ENCODE measurements at regions not wholly inside any gene's neighbourhood (a gene's known extent, or its start where the extent isn't known, plus 50 kb on each side); places are given as distances from the start of the nearest gene placed in this dataset.

GRCh38 chr3:111470032-111470431, 72.0 kb upstream of the CD96 start:
- Histone ChIP-seq H3K36me3 (ENCODE audit: insufficient read depth, low read length) (no peaks in the 10 kb centered on the region), H4K20me1 (ENCODE audit: insufficient read depth, low read length, poor library complexity, severe bottlenecking) (no peaks in the 10 kb centered on the region), H3K9me3 (ENCODE audit: insufficient read depth, low read depth, low read length) (no peaks in the 10 kb centered on the region), H3K9me2 (replicated peaks; ENCODE audit: low read depth, low read length) (no peaks in the 10 kb centered on the region), H3K27me3 (ENCODE audit: insufficient read depth, low read length, poor library complexity, severe bottlenecking) (no peaks in the 10 kb centered on the region), H3F3A (ENCODE audit: low read depth) (no peaks in the 10 kb centered on the region), H3K79me2 (ENCODE audit: insufficient read depth, low read length) (no peaks in the 10 kb centered on the region), H3K4me3 (ENCODE audit: low read length, poor library complexity, severe bottlenecking) (no peak overlapping the region), H3K4me2 (ENCODE audit: low read depth, low read length, poor library complexity, severe bottlenecking) (no peak overlapping the region), H2AFZ (ENCODE audit: low read length) (no peak overlapping the region), H3K9ac (ENCODE audit: low read depth, low read length, poor library complexity, severe bottlenecking) (no peak overlapping the region), H3K4me1 (ENCODE audit: insufficient read depth, low read length, poor library complexity, severe bottlenecking) (no peaks in the 10 kb centered on the region)
- no peak for TF ChIP-seq EZH2phosphoT487 (IDR thresholded peaks at IDR 0.05; ENCODE audit: borderline replicate concordance)

- Histone ChIP-seq H3K9ac (ENCODE audit: low read depth, low read length, poor library complexity, severe bottlenecking) (no peak overlapping the region), H3K4me3 (ENCODE audit: low read length, poor library complexity, severe bottlenecking) (no peak overlapping the region), H3K79me2 (ENCODE audit: insufficient read depth, low read length) (no peaks in the 10 kb centered on the region), H3K27me3 (ENCODE audit: insufficient read depth, low read length, poor library complexity, severe bottlenecking) (no peaks in the 10 kb centered on the region), H2AFZ (ENCODE audit: low read length) (no peak overlapping the region), H3K4me1 (ENCODE audit: insufficient read depth, low read length, poor library complexity, severe bottlenecking) (no peaks in the 10 kb centered on the region), H3K9me2 (replicated peaks; ENCODE audit: low read depth, low read length) (no peaks in the 10 kb centered on the region), H3K9me3 (ENCODE audit: insufficient read depth, low read depth, low read length) (no peaks in the 10 kb centered on the region), H3K4me2 (ENCODE audit: low read depth, low read length, poor library complexity, severe bottlenecking) (no peak overlapping the region), H3K36me3 (ENCODE audit: insufficient read depth, low read length) (no peaks in the 10 kb centered on the region), H3F3A (ENCODE audit: low read depth) (no peaks in the 10 kb centered on the region), H4K20me1 (ENCODE audit: insufficient read depth, low read length, poor library complexity, severe bottlenecking) (no peaks in the 10 kb centered on the region)
- no peak for TF ChIP-seq EZH2phosphoT487 (IDR thresholded peaks at IDR 0.05; ENCODE audit: borderline replicate concordance)
- TF ChIP-seq CTCF (conservative IDR thresholded peaks at IDR 0.05; ENCODE audit: low read length), result no peak
Measured at GRCh38 chr3:111471831-111472230, 70.2 kb upstream of the CD96 start.

- no peak overlapping the region for H3K4me3 ChIP-seq (ENCODE audit: low read length, poor library complexity, severe bottlenecking)
- TF ChIP-seq CTCF (conservative IDR thresholded peaks at IDR 0.05; ENCODE audit: low read length) (no peak), EZH2phosphoT487 (IDR thresholded peaks at IDR 0.05; ENCODE audit: borderline replicate concordance) (no peak)
- no peak overlapping the region for H3K4me2 ChIP-seq (ENCODE audit: low read depth, low read length, poor library complexity, severe bottlenecking)
- H3K9me3 ChIP-seq (ENCODE audit: insufficient read depth, low read depth, low read length), result no peaks in the 10 kb centered on the region
- H3K9me2 ChIP-seq (replicated peaks; ENCODE audit: low read depth, low read length), result no peaks in the 10 kb centered on the region
- no peaks in the 10 kb centered on the region for H3K4me1 ChIP-seq (ENCODE audit: insufficient read depth, low read length, poor library complexity, severe bottlenecking)
- H3K36me3 ChIP-seq (ENCODE audit: insufficient read depth, low read length), result no peaks in the 10 kb centered on the region
- H2AFZ ChIP-seq (ENCODE audit: low read length), result no peak overlapping the region
- H3K9ac ChIP-seq (ENCODE audit: low read depth, low read length, poor library complexity, severe bottlenecking), result no peak overlapping the region
- H3K79me2 ChIP-seq (ENCODE audit: insufficient read depth, low read length), result no peaks in the 10 kb centered on the region
- no peaks in the 10 kb centered on the region for H3K27me3 ChIP-seq (ENCODE audit: insufficient read depth, low read length, poor library complexity, severe bottlenecking)
- H3F3A ChIP-seq (ENCODE audit: low read depth), result no peaks in the 10 kb centered on the region
- no peaks in the 10 kb centered on the region for H4K20me1 ChIP-seq (ENCODE audit: insufficient read depth, low read length, poor library complexity, severe bottlenecking)
Measured at GRCh38 chr3:111472556-111472955, 69.4 kb upstream of the CD96 start.

- no peaks in the 10 kb centered on the region for H3K36me3 ChIP-seq (ENCODE audit: insufficient read depth, low read length)
- no peaks in the 10 kb centered on the region for H3F3A ChIP-seq (ENCODE audit: low read depth)
- H3K4me1 ChIP-seq (ENCODE audit: insufficient read depth, low read length, poor library complexity, severe bottlenecking), result no peaks in the 10 kb centered on the region
- H3K9ac ChIP-seq (ENCODE audit: low read depth, low read length, poor library complexity, severe bottlenecking), result no peak overlapping the region
- no peaks in the 10 kb centered on the region for H3K27me3 ChIP-seq (ENCODE audit: insufficient read depth, low read length, poor library complexity, severe bottlenecking)
- no peaks in the 10 kb centered on the region for H3K79me2 ChIP-seq (ENCODE audit: insufficient read depth, low read length)
- H3K9me2 ChIP-seq (replicated peaks; ENCODE audit: low read depth, low read length), result no peaks in the 10 kb centered on the region
- no peaks in the 10 kb centered on the region for H3K9me3 ChIP-seq (ENCODE audit: insufficient read depth, low read depth, low read length)
- H3K4me3 ChIP-seq (ENCODE audit: low read length, poor library complexity, severe bottlenecking), result no peak overlapping the region
- peak overlapping the region; percentile 5; the same call in 1 of the 2 replicates for H2AFZ ChIP-seq (ENCODE audit: low read length)
- H3K4me2 ChIP-seq (ENCODE audit: low read depth, low read length, poor library complexity, severe bottlenecking), result no peak overlapping the region
- TF ChIP-seq EZH2phosphoT487 (IDR thresholded peaks at IDR 0.05; ENCODE audit: borderline replicate concordance), result no peak
- peak; percentile 36; the same call in 1 of the 2 replicates for TF ChIP-seq CTCF (conservative IDR thresholded peaks at IDR 0.05; ENCODE audit: low read length)
- H4K20me1 ChIP-seq (ENCODE audit: insufficient read depth, low read length, poor library complexity, severe bottlenecking), result no peaks in the 10 kb centered on the region
Measured at GRCh38 chr3:111473550-111473949, 68.4 kb upstream of the CD96 start.

Measured in Loucy (cell line).